ENCODE measurements at regions not wholly inside any gene's neighbourhood (a gene's known extent, or its start where the extent isn't known, plus 50 kb on each side); places are given as distances from the start of the nearest gene placed in this dataset.

GRCh38 chr11:80469871-80470270, 1029.0 kb upstream of the TENM4 start:
- CTCF ChIA-PET = no interaction called here
- POLR2A ChIA-PET = no interaction called here
- DNase-seq (ENCODE audit: extremely low spot score) = no peak
- no peak for TF ChIP-seq NFRKB (IDR thresholded peaks at IDR 0.05)
- TF ChIP-seq ELF4 (IDR thresholded peaks at IDR 0.05) = no peak
- no peak for TF ChIP-seq BHLHE40 (IDR thresholded peaks at IDR 0.05; ENCODE audit: borderline replicate concordance)
- no peak for TF ChIP-seq ZNF384 (IDR thresholded peaks at IDR 0.05)
- TF ChIP-seq TARDBP (IDR thresholded peaks at IDR 0.05) = no peak
- TF ChIP-seq ARNT (IDR thresholded peaks at IDR 0.05) = no peak
- no peak for TF ChIP-seq FOXK2 (IDR thresholded peaks at IDR 0.05)
- TF ChIP-seq FOXM1 (IDR thresholded peaks at IDR 0.05; ENCODE audit: borderline replicate concordance) = no peak
- TF ChIP-seq HDGF (IDR thresholded peaks at IDR 0.05; ENCODE audit: borderline replicate concordance) = no peak
- TF ChIP-seq SUZ12 (IDR thresholded peaks at IDR 0.05) = no peak
- TF ChIP-seq SP1 (IDR thresholded peaks at IDR 0.05) = no peak
- TF ChIP-seq, protein P1, sequence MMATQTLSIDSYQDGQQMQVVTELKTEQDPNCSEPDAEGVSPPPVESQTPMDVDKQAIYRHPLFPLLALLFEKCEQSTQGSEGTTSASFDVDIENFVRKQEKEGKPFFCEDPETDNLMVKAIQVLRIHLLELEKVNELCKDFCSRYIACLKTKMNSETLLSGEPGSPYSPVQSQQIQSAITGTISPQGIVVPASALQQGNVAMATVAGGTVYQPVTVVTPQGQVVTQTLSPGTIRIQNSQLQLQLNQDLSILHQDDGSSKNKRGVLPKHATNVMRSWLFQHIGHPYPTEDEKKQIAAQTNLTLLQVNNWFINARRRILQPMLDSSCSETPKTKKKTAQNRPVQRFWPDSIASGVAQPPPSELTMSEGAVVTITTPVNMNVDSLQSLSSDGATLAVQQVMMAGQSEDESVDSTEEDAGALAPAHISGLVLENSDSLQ (IDR thresholded peaks at IDR 0.05) = no peak
- no peak for TF ChIP-seq CTBP1 (IDR thresholded peaks at IDR 0.05; ENCODE audit: borderline replicate concordance)
- TF ChIP-seq LEF1 (IDR thresholded peaks at IDR 0.05; ENCODE audit: borderline replicate concordance) = no peak
- no peak for TF ChIP-seq L3MBTL2 (conservative IDR thresholded peaks at IDR 0.05)
- TF ChIP-seq FOXA1 (IDR thresholded peaks at IDR 0.05) = no peak

- ChIA-PET POLR2A (no interaction called here), CTCF (no interaction called here)
- no peak for DNase-seq (ENCODE audit: extremely low spot score)
- TF ChIP-seq TARDBP (IDR thresholded peaks at IDR 0.05) (no peak), FOXK2 (IDR thresholded peaks at IDR 0.05) (no peak), LEF1 (IDR thresholded peaks at IDR 0.05; ENCODE audit: borderline replicate concordance) (no peak), ARNT (IDR thresholded peaks at IDR 0.05) (no peak), FOXM1 (IDR thresholded peaks at IDR 0.05; ENCODE audit: borderline replicate concordance) (no peak), ZNF384 (IDR thresholded peaks at IDR 0.05) (no peak), L3MBTL2 (conservative IDR thresholded peaks at IDR 0.05) (no peak), SP1 (IDR thresholded peaks at IDR 0.05) (no peak), ELF4 (IDR thresholded peaks at IDR 0.05) (no peak), HDGF (IDR thresholded peaks at IDR 0.05; ENCODE audit: borderline replicate concordance) (no peak), BHLHE40 (IDR thresholded peaks at IDR 0.05; ENCODE audit: borderline replicate concordance) (no peak), CTBP1 (IDR thresholded peaks at IDR 0.05; ENCODE audit: borderline replicate concordance) (no peak), FOXA1 (IDR thresholded peaks at IDR 0.05) (no peak), SUZ12 (IDR thresholded peaks at IDR 0.05) (no peak), NFRKB (IDR thresholded peaks at IDR 0.05) (no peak)
- TF ChIP-seq, protein P1 (IDR thresholded peaks at IDR 0.05) = no peak
Observed at GRCh38 chr11:80466570-80466969, 1025.7 kb upstream of the TENM4 start.

GRCh38 chr11:80462211-80462610, 1021.4 kb upstream of the TENM4 start:
- POLR2A ChIA-PET = no interaction called here
- TF ChIP-seq ZNF384 (IDR thresholded peaks at IDR 0.05) (no peak), ELF4 (IDR thresholded peaks at IDR 0.05) (no peak), SP1 (IDR thresholded peaks at IDR 0.05) (no peak), HDGF (IDR thresholded peaks at IDR 0.05; ENCODE audit: borderline replicate concordance) (no peak), ARNT (IDR thresholded peaks at IDR 0.05) (no peak), SUZ12 (IDR thresholded peaks at IDR 0.05) (no peak), LEF1 (IDR thresholded peaks at IDR 0.05; ENCODE audit: borderline replicate concordance) (no peak), NFRKB (IDR thresholded peaks at IDR 0.05) (no peak), FOXA1 (IDR thresholded peaks at IDR 0.05) (no peak)
- no peak for DNase-seq (ENCODE audit: extremely low spot score)
- CTCF ChIA-PET = no interaction called here

GRCh38 chr11:80458376-80458775, 1017.5 kb upstream of the TENM4 start:
- CTCF ChIA-PET = no interaction called here
- TF ChIP-seq FOXM1 (IDR thresholded peaks at IDR 0.05; ENCODE audit: borderline replicate concordance) (no peak), HDGF (IDR thresholded peaks at IDR 0.05; ENCODE audit: borderline replicate concordance) (no peak), SP1 (IDR thresholded peaks at IDR 0.05) (no peak)

GRCh38 chr11:80457823-80458222, 1017.0 kb upstream of the TENM4 start:
- ChIA-PET CTCF (no interaction called here), POLR2A (no interaction called here)
- DNase-seq (ENCODE audit: extremely low spot score) = no peak
- TF ChIP-seq, protein P1 (IDR thresholded peaks at IDR 0.05) = no peak
- TF ChIP-seq FOXK2 (IDR thresholded peaks at IDR 0.05) (no peak), NFRKB (IDR thresholded peaks at IDR 0.05) (no peak), HDGF (IDR thresholded peaks at IDR 0.05; ENCODE audit: borderline replicate concordance) (no peak), ELF4 (IDR thresholded peaks at IDR 0.05) (no peak), SP1 (IDR thresholded peaks at IDR 0.05) (no peak), CTBP1 (IDR thresholded peaks at IDR 0.05; ENCODE audit: borderline replicate concordance) (no peak), L3MBTL2 (conservative IDR thresholded peaks at IDR 0.05) (no peak), TARDBP (IDR thresholded peaks at IDR 0.05) (no peak), FOXA1 (IDR thresholded peaks at IDR 0.05) (no peak), LEF1 (IDR thresholded peaks at IDR 0.05; ENCODE audit: borderline replicate concordance) (no peak), ZNF384 (IDR thresholded peaks at IDR 0.05) (no peak), ARNT (IDR thresholded peaks at IDR 0.05) (no peak), BHLHE40 (IDR thresholded peaks at IDR 0.05; ENCODE audit: borderline replicate concordance) (no peak), FOXM1 (IDR thresholded peaks at IDR 0.05; ENCODE audit: borderline replicate concordance) (no peak), SUZ12 (IDR thresholded peaks at IDR 0.05) (no peak)

More at GRCh38 chr11:80458376-80458775, 1017.5 kb upstream of the TENM4 start:
- POLR2A ChIA-PET = no interaction called here
- DNase-seq (ENCODE audit: extremely low spot score) = no peak

GRCh38 chr11:80455818-80456217, 1015.0 kb upstream of the TENM4 start:
- no peak for TF ChIP-seq LEF1 (IDR thresholded peaks at IDR 0.05; ENCODE audit: borderline replicate concordance)
- no peak for TF ChIP-seq BHLHE40 (IDR thresholded peaks at IDR 0.05; ENCODE audit: borderline replicate concordance)
- no peak for TF ChIP-seq HDGF (IDR thresholded peaks at IDR 0.05; ENCODE audit: borderline replicate concordance)
- TF ChIP-seq ELF4 (IDR thresholded peaks at IDR 0.05) = no peak
- TF ChIP-seq CTBP1 (IDR thresholded peaks at IDR 0.05; ENCODE audit: borderline replicate concordance) = no peak
- no peak for TF ChIP-seq FOXK2 (IDR thresholded peaks at IDR 0.05)
- no peak for TF ChIP-seq SUZ12 (IDR thresholded peaks at IDR 0.05)
- TF ChIP-seq TARDBP (IDR thresholded peaks at IDR 0.05) = no peak
- ChIA-PET POLR2A (no interaction called here), CTCF (no interaction called here)
- no peak for DNase-seq (ENCODE audit: extremely low spot score)
